COR-L47 (cell line): ENCODE measurements at regions not wholly inside any gene's neighbourhood (a gene's known extent, or its start where the extent isn't known, plus 50 kb on each side); places are given as distances from the start of the nearest gene placed in this dataset.
"Not testable (repeated sequence)": the region's sequence is repeated elsewhere in the genome, so short reads cannot be mapped to it uniquely, and the experiment has no call there.

Experiments
- DNase-seq: peaks from one replicate; lab custom pipeline; 2025; lab: John Stamatoyannopoulos, UW

DNA sequence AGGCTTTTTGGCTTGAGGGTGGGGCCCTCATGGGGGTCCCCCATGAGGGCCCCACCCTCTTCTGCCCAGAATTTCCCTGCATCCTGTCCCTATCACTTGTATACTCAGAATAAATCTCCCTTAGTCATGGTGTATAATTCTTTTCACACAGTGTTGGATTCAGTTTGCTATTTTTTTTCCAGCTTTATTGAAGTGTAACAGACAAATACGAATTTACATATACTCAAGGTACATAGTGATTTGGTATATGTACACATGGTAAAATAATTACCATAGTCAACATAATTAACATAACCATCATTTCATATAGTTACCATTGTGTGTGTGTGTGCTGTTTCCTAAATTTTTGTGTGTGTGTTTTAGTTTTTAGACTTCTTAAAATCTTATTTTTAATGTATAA lies 289.4 kb downstream of the CNTNAP3B start:
- not testable (repeated sequence) for DNase-seq

DNA sequence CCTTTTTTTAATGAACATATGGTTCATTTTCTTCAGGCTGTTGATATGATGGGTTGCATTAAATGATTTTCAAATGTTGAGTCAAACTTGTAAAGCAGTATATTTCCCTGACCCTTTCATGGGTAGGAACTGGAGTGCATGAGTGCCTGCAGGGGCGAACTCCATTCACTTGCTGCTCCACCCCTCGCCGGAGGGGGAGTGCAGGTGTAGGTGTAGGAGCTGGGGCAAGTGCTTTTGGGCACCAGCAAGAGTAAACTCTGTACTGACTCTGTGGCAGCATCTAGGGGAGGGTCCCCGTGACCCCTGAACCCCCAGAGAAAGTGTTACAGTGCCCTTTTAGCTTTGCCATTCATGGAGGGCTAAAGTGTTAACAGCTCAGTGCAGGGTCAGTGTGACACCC lies 290.3 kb downstream of the CNTNAP3B start:
- DNase-seq = not testable (repeated sequence)

DNA sequence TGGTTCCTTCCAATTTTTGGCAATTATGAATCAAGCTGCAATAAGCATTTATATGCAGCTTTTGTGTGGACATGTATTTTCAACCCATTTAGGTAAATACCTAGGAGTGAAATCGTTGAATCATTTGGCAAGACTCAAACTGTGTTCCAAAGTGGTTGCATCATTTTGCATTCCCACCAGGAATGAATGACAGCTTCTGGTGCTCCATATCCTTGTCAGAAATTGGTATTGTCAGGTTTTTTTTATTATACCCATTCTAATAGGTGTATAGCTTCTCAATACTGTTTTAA lies 290.7 kb downstream of the CNTNAP3B start:
- DNase-seq = not testable (repeated sequence)

DNA sequence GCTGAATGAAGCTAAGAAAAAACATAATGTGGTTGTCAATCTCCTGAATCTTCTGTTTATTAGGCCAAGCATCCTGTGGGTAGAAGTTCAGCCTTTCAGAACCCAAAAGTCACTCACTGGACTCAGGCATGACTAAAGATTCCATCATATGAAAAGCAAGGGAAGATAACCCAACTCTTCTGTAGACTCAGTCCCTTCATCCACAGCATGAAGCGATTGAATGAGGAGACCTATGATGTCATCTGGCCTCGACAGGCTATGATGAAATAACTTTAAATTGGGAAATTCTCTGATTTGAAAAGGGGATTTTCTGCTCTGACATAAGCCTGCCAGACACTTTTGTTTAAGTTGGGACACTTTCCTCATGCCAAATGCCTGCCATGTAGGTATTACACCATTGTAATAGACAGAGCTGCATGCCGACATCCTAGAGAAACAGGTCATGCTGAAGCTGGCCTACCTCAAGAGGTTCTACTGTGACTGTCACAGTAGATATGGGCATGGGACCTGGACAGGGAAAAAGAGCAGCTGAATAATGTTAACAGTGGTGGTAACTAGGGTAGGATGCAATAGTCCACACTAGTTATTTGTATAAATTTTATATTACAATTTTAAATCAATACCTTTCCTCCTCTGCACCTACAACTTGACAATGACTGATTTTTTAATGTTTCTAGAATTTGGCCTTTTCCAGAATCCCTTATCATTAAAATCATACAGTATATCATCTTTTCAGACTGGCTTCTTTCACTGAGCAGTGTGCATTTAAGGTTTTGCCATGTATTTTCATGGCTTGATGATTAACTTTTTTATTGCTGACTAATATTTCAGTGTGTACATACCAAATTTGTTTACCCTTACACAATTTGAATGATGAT lies 291.3 kb downstream of the CNTNAP3B start:
- not testable (repeated sequence) for DNase-seq

DNA sequence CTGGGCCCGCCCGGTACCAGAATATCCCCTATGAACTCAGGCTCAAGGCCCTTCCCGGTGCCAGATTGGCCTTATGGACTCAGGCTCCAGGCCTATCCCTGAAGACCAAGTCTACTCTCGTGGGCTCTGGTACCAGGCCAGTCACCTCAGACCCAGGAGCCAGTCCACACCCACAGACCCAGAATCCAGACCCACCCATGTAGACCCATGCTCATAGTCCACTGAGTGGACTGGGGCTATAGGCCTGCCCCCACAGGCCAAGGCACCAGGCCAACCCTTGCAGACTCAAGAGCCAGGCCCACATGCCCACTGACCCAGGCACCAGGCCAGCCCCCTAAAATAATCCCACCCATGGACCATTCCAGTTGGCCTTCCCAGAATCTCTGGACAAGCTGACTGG lies 296.1 kb downstream of the CNTNAP3B start:
- not testable (repeated sequence) for DNase-seq

DNA sequence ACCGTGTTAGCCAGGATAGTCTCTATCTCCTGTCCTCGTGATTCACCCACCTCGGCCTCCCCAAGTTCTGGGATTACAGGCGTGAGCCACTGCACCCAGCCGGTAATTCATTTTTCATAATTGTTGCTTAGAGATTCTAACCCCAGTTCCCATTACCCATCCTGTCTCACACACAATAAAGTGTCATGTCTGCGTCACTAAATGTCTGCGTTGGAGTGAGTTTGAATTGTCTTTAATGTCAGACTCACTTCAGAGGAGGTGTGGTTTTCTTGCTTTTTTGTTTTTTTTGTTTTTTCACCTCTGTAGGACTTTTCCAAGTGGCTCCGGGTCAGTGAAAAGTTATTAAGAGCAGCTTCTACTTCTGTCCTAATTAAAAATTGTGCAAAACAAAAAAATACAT lies 304.5 kb downstream of the CNTNAP3B start:
- DNase-seq = not testable (repeated sequence)

DNA sequence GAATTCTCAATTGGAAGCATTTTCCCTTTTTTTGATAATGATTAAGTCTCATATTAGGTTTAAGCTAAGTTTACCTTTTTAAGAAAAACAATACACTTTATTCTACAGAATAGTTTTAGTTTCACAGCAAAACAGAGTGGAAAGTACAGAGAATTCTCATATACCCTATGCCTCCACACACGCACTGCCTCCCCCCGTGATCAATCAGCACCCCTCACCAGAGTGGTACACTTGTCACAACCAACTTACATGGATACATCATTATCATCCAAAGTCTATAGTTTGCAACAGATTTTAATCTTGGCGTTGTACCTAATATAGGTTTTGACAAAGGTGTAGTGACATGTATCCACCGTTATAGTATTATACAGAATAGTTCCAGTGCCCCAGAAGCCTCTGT lies 326.5 kb downstream of the CNTNAP3B start:
- not testable (repeated sequence) for DNase-seq

DNA sequence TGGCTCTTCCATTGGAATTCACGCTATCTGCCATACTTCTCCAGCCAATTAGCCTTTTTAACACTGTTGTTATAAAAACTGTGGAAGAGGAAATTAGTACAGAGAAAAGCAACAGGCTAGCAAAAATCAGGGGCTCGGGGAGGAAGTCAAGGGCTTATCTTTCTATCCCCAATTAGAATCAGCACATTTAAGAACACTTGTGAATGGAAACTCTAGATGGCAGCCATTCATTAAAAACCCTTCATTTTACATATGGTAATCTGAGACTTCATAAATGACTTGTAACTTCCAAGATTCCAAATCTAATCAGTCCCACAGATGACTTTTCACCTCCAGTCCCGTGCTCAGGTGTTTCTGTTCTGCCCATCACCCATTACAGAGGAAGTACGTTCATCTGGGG lies 330.5 kb downstream of the CNTNAP3B start:
- not testable (repeated sequence) for DNase-seq

DNA sequence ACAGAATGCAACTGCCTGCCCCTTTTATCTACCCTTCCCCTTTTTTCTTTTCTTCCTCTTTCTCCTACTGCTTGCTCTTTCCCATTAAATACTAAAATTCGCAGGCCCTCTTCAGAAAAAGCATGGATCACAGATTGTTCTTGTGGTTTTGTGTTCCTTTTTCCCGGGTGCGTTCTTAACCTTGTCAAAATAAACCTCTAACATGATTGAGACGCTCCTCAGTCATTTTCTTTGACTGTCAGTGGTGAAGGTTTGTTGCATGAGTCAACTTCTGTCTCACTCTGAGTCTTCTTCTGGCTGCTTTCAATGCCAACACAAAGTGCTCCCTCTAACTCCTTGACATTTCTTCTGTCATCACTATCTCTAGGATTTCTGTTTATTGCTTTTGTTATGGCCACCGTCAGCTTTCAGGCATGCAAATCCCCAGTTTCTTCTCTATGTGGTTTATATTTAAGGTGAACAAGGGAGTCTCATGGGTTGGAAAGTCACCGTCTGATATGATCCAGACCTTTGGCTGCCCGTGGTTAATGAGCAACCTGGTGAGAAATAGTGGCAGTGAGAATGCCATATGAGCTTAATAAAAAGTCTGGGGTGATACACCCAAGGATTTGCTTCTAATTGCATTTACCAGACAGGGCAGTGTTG lies 338.4 kb downstream of the CNTNAP3B start:
- DNase-seq = not testable (repeated sequence)

DNA sequence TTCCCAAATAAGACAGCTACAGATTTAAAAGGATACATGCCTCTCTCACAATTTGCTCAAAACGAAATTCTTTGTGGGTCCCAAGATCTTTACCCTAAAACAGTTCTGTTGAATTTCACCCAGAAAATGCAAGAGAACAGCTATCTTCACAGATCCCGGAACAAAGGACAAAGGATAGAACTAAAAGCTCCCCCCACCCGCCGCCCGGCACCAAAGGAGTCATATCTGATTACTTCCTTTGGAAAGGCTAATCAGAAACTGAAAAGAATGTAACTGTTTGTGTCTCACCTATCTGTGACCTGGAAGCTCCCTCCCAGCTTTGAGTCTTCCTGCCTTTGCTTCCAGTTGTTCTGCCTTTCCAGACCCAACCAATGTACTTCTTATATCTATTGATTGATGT lies 339.2 kb downstream of the CNTNAP3B start:
- not testable (repeated sequence) for DNase-seq

DNA sequence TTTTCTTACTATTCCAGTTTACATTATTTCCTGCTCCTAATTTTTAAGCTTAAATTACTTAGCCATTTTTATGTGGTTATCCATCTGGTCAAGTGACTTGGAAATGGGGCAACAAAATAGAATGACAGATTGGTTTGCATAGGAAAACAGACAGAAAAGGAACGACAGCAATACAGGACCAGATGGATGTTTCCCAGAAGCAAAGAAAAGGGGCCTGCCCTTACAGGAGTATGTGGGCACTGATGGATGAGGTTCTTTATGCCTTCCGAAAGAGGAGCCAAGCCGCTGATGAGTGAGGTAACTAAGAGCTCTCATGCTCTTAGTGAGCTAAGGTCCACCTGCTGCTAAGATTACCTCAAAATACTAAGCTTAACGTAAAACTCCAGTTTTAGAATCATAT lies 339.8 kb downstream of the CNTNAP3B start:
- not testable (repeated sequence) for DNase-seq

DNA sequence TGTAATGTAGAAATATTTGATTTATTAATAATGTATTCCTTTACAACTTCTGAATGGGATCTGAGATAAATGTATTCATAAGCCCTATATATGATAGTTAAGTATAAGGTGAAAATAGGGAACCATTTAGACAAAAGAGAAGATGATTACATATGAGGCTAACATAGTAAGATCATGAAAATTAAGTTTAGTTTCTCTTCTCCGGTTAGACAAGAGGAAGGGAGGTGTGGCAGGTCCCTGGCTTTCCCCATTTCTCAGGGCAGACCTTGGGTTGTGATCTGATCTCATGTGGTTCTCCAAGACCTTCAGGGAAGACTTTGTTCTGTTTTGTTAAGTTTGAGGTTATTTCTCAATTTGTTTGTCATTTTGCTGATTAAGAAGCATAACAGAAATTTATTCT lies 341.3 kb downstream of the CNTNAP3B start:
- DNase-seq = not testable (repeated sequence)

DNA sequence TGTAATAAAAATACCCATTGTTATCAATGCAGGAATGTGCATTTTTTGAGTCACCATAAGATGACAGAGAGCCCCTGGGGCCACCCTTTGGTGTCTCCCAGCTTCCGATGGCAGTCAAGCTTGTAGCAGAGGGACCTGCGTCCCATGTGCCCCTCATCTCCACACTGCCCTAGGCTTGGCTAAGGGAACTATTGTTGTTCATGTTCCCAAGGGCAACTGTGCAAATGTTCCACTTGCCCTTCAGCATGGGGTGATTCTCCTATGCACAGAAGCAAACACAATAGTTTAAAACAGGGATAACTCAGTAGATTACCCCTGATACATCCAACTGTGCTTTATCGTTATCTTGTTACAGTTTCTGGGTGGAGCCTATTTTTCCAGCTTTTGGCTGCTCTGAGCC lies 342.0 kb downstream of the CNTNAP3B start:
- DNase-seq = not testable (repeated sequence)

DNA sequence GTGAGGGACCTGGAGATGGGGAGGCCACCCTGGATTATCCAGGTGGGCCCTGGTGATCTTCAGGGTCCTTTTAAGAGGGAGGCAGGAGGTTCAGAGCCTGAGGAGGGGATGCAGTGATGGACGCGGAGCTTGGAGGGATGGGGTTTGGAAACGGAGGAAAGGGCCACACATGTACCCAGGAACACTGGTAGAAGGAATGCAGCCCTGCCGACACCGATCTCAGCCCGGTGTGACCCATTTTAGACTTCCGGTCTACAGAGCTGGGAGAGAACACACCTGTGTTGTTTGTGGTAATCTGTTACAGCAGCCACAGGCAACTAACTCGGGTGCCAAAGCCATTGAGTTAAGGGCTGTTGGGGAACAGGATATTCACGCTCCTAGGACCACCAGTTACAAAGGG lies 345.2 kb downstream of the CNTNAP3B start:
- DNase-seq = not testable (repeated sequence)

DNA sequence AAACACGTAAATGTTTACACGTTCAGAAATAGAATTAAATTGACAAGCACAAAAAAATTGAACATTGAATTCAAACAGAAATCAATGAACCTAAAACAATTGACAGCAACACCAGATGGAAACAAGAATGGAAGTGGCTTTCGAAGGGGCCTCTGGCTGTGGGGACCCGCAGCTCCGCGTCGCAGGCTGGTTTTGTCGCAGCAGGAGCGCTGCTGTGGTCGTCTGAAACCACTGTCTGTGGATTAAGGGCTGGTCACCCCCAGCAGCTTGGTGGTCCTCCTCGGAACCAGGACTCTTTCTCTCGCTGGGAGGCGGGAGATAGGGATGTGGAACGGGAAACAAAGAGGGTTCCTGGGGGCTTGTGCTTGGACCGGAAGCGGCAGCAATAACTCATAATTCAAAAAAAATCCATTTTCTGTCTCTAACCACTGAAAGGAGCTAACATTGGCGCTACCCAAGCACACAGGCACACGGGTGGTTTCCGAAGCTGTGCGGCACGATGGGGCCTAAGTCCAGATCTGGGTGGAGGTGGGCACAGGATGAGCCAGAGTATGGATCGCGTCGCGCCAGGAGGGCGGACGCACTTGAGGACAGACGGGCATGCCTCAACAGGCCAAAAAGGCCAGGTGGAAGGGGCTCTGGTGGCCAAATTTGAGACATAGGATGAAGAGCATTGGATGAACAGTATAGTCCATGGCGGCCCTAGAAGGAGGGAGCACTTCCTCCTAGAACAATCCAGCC lies 346.0 kb downstream of the CNTNAP3B start:
- DNase-seq = not testable (repeated sequence)

DNA sequence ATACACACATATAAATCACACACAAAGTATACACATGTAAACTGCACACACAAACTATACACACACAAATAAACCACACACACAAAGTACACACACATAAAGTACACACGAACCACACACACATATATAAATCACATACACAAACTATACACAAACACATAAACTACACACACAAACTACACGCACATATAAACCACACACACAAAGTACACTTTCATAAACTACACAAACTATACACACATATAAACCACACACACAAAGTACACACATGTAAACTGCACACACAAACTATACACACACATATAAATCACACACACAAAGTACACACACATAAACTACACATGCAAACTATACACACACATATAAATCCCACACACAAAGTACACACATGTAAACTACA lies 347.3 kb downstream of the CNTNAP3B start:
- not testable (repeated sequence) for DNase-seq

DNA sequence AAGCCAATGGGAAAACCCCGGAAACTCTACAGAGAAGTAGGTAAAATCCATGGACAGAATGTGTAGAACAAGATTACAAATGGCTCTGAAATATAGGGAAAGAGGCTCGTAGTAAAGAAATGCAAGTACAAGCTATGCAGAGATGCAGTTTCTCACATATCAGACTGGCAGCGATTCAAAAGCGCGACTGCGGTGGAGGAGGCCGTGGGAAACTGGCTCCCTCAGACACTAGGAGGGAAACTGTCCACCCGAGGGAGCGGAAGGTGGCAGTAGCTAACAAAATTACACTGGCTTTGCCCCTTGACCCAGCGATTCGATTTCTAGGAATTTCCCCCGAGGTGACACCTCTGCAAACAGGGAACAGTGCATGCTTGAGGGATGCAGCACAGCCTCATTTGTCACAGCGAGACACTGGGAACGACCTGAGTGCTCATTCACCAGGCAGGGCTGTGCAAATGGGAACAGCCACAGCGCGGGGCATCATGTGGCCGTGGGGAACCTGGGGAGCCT lies 349.3 kb downstream of the CNTNAP3B start:
- not testable (repeated sequence) for DNase-seq

DNA sequence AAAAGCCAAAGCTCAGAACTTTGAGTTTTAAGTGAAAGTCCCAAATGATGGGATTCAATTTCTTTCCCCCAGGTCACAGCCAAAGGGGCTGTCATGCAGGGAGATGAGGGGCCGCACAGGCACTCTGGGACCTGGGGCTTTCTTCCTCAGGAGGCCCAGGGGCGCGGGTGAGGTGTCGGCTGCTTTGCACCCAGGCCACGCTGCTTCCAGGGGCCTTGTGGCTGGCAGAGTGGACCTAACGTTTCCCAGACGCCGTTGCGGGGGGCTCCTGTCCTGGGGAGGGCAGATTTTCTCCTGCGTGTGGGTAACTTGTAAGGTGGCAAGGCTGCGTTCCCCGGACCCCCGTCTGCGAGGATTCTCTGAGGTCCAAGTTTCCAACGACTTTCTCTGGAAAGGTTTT lies 350.0 kb downstream of the CNTNAP3B start:
- not testable (repeated sequence) for DNase-seq

DNA sequence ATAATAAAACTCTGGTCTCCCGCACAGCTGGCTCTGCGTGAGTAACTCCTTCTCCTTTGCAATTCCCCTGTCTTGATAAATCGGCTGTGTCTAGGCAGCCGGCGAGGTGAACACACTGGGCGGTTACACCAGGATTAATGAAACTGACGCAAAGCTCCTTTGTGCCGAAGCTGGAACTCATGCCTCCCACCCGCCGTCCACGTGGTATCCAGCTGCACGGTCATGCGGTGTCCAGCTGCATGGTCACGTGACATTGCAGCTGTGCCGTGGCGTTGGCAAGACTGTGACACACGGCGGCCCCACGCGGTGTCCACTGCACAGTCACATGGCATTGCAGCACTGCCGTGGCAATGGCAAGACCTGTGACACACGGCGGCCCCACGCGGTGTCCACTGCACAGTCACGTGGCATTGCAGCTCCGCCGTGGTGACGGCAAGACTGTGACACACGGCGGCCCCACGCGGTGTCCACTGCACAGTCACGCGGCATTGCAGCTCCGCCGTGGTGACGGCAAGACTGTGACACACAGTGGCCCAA lies 350.6 kb downstream of the CNTNAP3B start:
- not testable (repeated sequence) for DNase-seq

DNA sequence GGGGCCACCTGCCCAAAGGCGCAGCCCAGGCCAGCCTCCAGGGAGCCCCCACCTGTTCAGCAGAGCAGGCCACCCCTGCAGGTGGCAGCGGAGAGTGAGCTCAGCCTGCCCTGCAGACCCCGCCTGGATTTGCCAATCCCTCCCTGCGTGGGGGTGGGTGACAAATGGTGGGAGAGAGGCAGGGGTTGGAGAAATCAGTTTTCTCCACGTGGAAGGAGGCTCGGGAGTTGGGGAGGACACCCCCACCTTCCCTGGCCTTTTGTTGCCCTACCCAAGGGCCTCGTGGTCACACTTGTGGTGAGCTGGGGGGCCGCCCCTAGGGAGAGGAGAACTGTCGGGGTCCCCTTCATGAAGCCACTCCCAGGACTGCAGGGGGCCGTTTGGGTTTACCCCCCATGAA lies 351.7 kb downstream of the CNTNAP3B start:
- DNase-seq = not testable (repeated sequence)

DNA sequence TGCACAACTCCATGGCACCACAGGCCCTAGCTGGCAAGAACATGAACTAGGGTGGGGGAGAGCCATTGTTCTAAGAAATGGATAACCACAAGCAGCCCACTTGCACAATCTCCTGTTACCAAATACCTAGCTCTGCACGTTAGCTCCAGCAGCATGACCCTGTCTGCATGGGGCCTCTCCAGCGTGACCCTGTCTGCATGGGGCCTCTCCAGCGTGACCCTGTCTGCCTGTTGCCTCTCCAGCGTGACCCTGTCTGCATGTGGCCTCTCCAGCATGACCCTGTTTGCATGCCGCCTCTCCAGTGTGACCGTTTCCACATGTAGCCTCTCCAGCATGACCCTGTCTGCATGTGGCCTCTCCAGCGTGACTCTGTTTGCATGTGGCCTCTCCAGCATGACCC lies 356.7 kb downstream of the CNTNAP3B start:
- not testable (repeated sequence) for DNase-seq

DNA sequence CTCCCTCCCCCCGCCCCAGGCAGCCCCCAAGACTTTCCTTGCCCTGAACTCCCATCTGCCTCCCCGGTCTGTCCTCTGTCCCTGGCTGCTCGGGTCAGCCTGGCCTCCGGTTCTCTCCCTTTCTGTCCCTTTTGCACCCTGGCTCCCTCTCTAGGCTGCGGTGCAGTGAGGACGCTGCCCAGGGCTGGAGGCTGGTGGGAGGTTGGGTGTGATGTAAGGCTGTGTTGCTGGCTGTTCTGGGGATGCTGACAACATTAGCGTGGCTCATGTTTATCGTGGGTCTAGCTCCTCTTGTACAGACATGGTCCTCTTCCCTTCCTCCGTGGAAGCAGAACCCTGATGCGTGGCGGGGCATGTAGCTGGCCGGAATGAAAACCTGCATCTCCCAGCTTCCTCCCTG lies 357.5 kb downstream of the CNTNAP3B start:
- not testable (repeated sequence) for DNase-seq
